HEK293T (cell line): ENCODE measurements at regions not wholly inside any gene's neighbourhood (a gene's known extent, or its start where the extent isn't known, plus 50 kb on each side); places are given as distances from the start of the nearest gene placed in this dataset.

Source experiments
- ARNT ChIP-seq: fragments of 450-650 bp; IDR thresholded peaks from 2 replicates; pipeline ENCODE4 v1.6.1; 2017; ENCODE audit warnings: mild to moderate bottlenecking
- CTBP1 ChIP-seq: fragments of 450-650 bp; IDR thresholded peaks from 2 replicates; pipeline ENCODE4 v1.6.1; 2016; ENCODE audit warnings: borderline replicate concordance
- FOXA1 ChIP-seq: fragments of 450-650 bp; IDR thresholded peaks from 2 replicates; pipeline ENCODE4 v1.6.1; 2016; ENCODE audit warnings: mild to moderate bottlenecking
- FOXK2 ChIP-seq: fragments of 450-650 bp; IDR thresholded peaks from 2 replicates; pipeline ENCODE4 v1.6.1; 2016; ENCODE audit warnings: mild to moderate bottlenecking
- FOXM1 ChIP-seq: fragments of 450-650 bp; IDR thresholded peaks from 2 replicates; pipeline ENCODE4 v1.6.1; 2017; ENCODE audit warnings: mild to moderate bottlenecking, borderline replicate concordance
- HDGF ChIP-seq: fragments of 450-650 bp; IDR thresholded peaks from 2 replicates; pipeline ENCODE4 v1.6.1; 2017; ENCODE audit warnings: antibody characterized with exemption, borderline replicate concordance
- L3MBTL2 ChIP-seq: fragments of 450-650 bp; conservative IDR thresholded peaks from 2 replicates; pipeline ENCODE4 v1.6.1; 2016; ENCODE audit warnings: mild to moderate bottlenecking
- LEF1 ChIP-seq: fragments of 450-650 bp; IDR thresholded peaks from 2 replicates; pipeline ENCODE4 v1.6.1; 2017; ENCODE audit warnings: mild to moderate bottlenecking, borderline replicate concordance
- NFRKB ChIP-seq: fragments of 450-650 bp; IDR thresholded peaks from 2 replicates; pipeline ENCODE4 v1.6.1; 2016; ENCODE audit warnings: mild to moderate bottlenecking, moderate library complexity
- PKNOX1 ChIP-seq: fragments of 450-650 bp; IDR thresholded peaks from 2 replicates; pipeline ENCODE4 v1.6.1; 2016
- SP1 ChIP-seq: fragments of 450-650 bp; IDR thresholded peaks from 2 replicates; pipeline ENCODE4 v1.6.1; 2017
- SUZ12 ChIP-seq: fragments of 450-650 bp; IDR thresholded peaks from 2 replicates; pipeline ENCODE4 v1.6.1; 2016; ENCODE audit warnings: mild to moderate bottlenecking
- TARDBP ChIP-seq: fragments of 450-650 bp; IDR thresholded peaks from 2 replicates; pipeline ENCODE4 v1.6.1; 2016

GRCh38 chr1:38724160-38725131, 135.1 kb downstream of the RRAGC start:
- peak; percentile 60 for TF ChIP-seq FOXA1
- no peak for TF ChIP-seq HDGF
- TF ChIP-seq TARDBP, result no peak
- no peak for TF ChIP-seq FOXM1
- no peak for TF ChIP-seq L3MBTL2
- TF ChIP-seq PKNOX1, result peak; percentile 91
- TF ChIP-seq NFRKB, result no peak
- TF ChIP-seq FOXK2, result no peak
- no peak for TF ChIP-seq SP1
- TF ChIP-seq ARNT, result no peak
- TF ChIP-seq SUZ12, result no peak
- TF ChIP-seq CTBP1, result no peak; the same call in 1 of the 2 replicates
- no peak for TF ChIP-seq LEF1
